Vagina (tissue), 2 donors: ENCODE measurements at regions not wholly inside any gene's neighbourhood (a gene's known extent, or its start where the extent isn't known, plus 50 kb on each side); places are given as distances from the start of the nearest gene placed in this dataset.

ENCODE experiments used
- DNase-seq, 2 donors: peaks; one replicate each; pipeline ENCODE4 v3.0.0-alpha.2; 2017; ENCODE audit errors: extremely low spot score in 2 of 2
- H3K27ac ChIP-seq: fragments of 200-600 bp; sonication (generic); one replicate; pipeline ENCODE4 v1.5.1; 2019
- H3K27me3 ChIP-seq: fragments of 200-600 bp; sonication (generic); one replicate; pipeline ENCODE4 v1.5.1; 2019
- H3K36me3 ChIP-seq, 2 donors: fragments of 200-600 bp; sonication (generic); one replicate each; pipeline ENCODE4 v1.5.1; 2017 to 2019
- H3K4me1 ChIP-seq: fragments of 200-600 bp; sonication (generic); one replicate; pipeline ENCODE4 v1.5.1; 2019
- H3K4me3 ChIP-seq, 2 donors: fragments of 200-600 bp; sonication (generic); 1 replicate in 1 of 2; 2 replicates in 1 of 2; pipeline ENCODE4 v1.5.1; 2016 to 2019
- H3K9me3 ChIP-seq: fragments of 200-600 bp; sonication (generic); one replicate; pipeline ENCODE4 v1.5.1; 2019
- POLR2A ChIP-seq, 2 donors: fragments of 450-650 bp; IDR thresholded peaks; one replicate each; pipeline ENCODE4 v1.6.1; 2017; ENCODE audit warnings: antibody characterized with exemption in 2 of 2, mild to moderate bottlenecking in 2 of 2, moderate library complexity in 2 of 2
- POLR2AphosphoS5 ChIP-seq, 2 donors: sonication (generic); formaldehyde crosslinking; IDR thresholded peaks; one replicate each; pipeline ENCODE4 v1.9.0; 2017; ENCODE audit warnings: antibody characterized with exemption in 2 of 2, mild to moderate bottlenecking in 2 of 2, low read depth in 1 of 2; ENCODE audit not compliant: insufficient read depth in 1 of 2
- intact Hi-C: fragments of 100-400 bp; cut with DNase I; formaldehyde crosslinking; loops from one replicate; pipeline ENCODE4 v1.15.1; 2023
- TF ChIP-seq, protein P1 (sequence below), 3 experiments: fragments of 450-650 bp in 2 of 3; fragments of 200-600 bp in 1 of 3; sonication (generic) in 1 of 3; IDR thresholded peaks; one replicate each; pipeline ENCODE4 v1.5.1; 2017 to 2019; ENCODE audit warnings: antibody characterized with exemption in 3 of 3, mild to moderate bottlenecking in 2 of 3, moderate library complexity in 2 of 3

DNA sequence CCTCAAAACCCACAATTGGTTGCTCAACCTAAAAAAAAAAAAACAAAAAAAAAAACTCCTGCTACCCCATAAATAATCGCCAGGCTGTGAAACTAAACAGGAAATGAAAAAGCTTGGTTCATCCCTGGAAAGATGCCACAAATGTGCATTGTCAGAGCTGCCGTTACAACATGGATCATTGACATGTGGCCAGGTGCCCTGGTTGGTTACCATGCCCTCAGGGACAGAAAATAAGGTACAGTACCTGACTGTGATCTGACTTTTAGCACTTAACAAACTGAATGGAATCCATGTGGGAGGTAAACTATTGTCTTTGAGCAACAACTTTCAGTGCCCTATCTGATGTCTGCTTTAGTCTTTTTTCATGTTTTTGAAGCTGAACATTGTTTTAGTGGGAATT lies 118.0 kb upstream of the RPL34 start:
- Histone ChIP-seq H3K4me1 (no peaks in the 10 kb centered on the region), H3K36me3 (no peaks in the 10 kb centered on the region), H3K27me3 (no peaks in the 10 kb centered on the region), H3K4me3 (no peak overlapping the region), H3K9me3 (no peaks in the 10 kb centered on the region), H3K27ac (no peak overlapping the region)
- intact Hi-C loops = no loop called here
- no peak for TF ChIP-seq POLR2A (IDR thresholded peaks at IDR 0.05)
- TF ChIP-seq POLR2AphosphoS5 (IDR thresholded peaks at IDR 0.05; ENCODE audit: insufficient read depth in 1 of 2, low read depth in 1 of 2) = no peak
- TF ChIP-seq, protein P1, sequence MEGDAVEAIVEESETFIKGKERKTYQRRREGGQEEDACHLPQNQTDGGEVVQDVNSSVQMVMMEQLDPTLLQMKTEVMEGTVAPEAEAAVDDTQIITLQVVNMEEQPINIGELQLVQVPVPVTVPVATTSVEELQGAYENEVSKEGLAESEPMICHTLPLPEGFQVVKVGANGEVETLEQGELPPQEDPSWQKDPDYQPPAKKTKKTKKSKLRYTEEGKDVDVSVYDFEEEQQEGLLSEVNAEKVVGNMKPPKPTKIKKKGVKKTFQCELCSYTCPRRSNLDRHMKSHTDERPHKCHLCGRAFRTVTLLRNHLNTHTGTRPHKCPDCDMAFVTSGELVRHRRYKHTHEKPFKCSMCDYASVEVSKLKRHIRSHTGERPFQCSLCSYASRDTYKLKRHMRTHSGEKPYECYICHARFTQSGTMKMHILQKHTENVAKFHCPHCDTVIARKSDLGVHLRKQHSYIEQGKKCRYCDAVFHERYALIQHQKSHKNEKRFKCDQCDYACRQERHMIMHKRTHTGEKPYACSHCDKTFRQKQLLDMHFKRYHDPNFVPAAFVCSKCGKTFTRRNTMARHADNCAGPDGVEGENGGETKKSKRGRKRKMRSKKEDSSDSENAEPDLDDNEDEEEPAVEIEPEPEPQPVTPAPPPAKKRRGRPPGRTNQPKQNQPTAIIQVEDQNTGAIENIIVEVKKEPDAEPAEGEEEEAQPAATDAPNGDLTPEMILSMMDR (IDR thresholded peaks at IDR 0.05) = no peak
- DNase-seq = no peak

DNA sequence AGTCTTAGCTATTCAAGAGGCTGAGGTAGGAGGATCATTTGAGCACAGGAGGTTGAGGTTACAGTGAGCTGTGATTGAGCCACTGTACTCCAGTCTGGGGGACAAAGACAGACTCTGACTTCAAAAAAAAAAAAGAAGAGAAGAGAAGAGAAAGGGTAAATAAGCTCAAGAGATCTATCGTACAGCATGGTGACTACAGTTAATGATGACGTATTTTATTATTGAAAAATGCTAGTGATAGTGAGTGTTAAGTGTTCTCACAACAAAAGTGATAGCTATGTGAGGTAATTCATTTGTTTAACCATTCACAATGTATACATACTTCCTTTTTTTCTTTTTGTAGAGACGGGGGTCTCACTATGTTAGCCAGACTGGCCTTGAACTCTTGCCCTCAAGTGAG lies 121.5 kb upstream of the RPL34 start:
- Histone ChIP-seq H3K27ac (no peak overlapping the region), H3K9me3 (no peaks in the 10 kb centered on the region), H3K4me1 (no peaks in the 10 kb centered on the region), H3K27me3 (no peaks in the 10 kb centered on the region), H3K4me3 (no peak overlapping the region), H3K36me3 (no peaks in the 10 kb centered on the region)
- no peak for DNase-seq
- intact Hi-C loops = no loop called here
- TF ChIP-seq POLR2AphosphoS5 (IDR thresholded peaks at IDR 0.05; ENCODE audit: insufficient read depth in 1 of 2, low read depth in 1 of 2) (no peak), POLR2A (IDR thresholded peaks at IDR 0.05) (no peak)
- TF ChIP-seq, protein P1 (IDR thresholded peaks at IDR 0.05) = no peak

DNA sequence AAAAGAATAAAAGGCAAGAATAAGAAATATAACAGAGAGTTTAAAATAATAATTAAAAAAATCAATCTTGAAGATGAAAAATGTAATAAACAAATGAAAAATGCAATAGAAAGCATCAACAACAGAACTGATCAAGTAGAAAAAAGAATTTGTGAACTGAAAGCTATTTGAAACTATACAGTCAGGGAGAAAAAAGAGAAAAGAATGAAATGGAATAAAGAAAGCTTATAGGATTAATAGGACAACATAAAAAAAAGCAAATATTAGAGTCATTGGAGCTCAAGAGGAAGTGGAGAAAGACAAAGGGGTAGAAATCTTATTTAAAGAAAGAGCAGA lies 126.8 kb upstream of the RPL34 start:
- H3K4me3 ChIP-seq = no peak overlapping the region
- no peaks in the 10 kb centered on the region for H3K4me1 ChIP-seq
- H3K9me3 ChIP-seq = no peaks in the 10 kb centered on the region
- no peak for TF ChIP-seq POLR2AphosphoS5 (IDR thresholded peaks at IDR 0.05; ENCODE audit: insufficient read depth in 1 of 2, low read depth in 1 of 2)
- TF ChIP-seq, protein P1 (IDR thresholded peaks at IDR 0.05) = no peak
- TF ChIP-seq POLR2A (IDR thresholded peaks at IDR 0.05) = no peak
- no peaks in the 10 kb centered on the region for H3K36me3 ChIP-seq
- no peak for DNase-seq
- no peak overlapping the region for H3K27ac ChIP-seq
- intact Hi-C loops = no loop called here
- no peaks in the 10 kb centered on the region for H3K27me3 ChIP-seq

DNA sequence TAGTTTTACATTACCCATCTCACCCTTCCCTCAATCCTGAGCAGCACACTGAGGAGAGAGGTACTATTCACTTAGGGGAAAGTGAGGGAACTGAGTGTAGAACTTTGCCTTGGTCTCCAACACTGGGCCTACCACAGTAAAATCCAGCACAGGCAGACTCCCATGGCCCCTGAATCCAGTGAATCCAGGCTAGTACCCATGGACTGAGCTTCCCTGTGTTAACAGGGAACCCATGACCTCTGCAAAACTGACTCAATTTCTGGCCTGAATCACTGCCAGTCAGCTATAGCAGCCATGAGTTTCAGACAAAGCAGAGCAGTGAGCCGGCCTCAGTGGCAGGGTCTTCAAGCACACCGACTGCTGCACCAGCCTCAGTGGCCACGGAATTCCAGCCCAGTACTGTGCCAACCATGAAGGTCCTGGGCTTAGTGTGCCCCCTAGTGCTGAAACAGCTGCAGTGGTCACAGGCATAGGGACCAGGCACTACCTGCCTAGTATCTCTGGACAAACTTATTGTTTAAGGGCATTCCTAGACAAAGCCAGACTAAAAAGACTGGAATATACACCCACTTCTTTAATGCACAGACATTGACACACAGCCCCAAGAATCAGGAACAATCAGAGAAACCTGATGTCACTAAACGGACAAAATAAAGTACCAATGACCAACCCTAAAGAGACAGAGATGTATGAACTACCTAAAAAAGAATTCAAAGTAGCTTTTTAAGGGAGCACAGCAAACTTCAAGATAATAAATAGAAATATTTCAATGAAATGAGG lies 127.4 kb upstream of the RPL34 start:
- DNase-seq = no peak
- Histone ChIP-seq H3K27ac (no peak overlapping the region), H3K9me3 (no peaks in the 10 kb centered on the region), H3K4me1 (no peaks in the 10 kb centered on the region), H3K27me3 (no peaks in the 10 kb centered on the region), H3K36me3 (no peaks in the 10 kb centered on the region), H3K4me3 (no peak overlapping the region)
- intact Hi-C loops = no loop called here
- TF ChIP-seq, protein P1 (IDR thresholded peaks at IDR 0.05) = no peak
- no peak for TF ChIP-seq POLR2AphosphoS5 (IDR thresholded peaks at IDR 0.05; ENCODE audit: insufficient read depth in 1 of 2, low read depth in 1 of 2)
- TF ChIP-seq POLR2A (IDR thresholded peaks at IDR 0.05) = no peak

DNA sequence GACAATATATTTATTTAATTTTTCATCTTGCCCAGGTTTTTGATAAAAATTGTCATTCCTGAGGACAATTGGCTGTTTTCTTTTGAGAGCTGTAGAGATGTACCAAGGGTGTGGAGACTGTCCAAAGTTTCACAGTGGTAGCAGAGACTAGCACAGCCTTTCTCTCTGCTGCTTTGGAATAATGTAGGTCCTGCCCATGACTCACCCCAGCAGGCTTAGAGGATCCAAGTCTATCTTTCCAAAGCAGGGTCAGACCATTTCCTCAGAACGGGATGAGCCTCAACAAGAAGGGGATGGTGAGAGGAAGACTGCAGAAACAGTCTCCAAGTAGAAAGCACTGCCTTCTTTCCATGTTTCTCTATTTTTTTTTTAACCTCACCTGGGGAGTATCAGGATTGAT lies 131.5 kb upstream of the RPL34 start:
- no peak overlapping the region for H3K4me3 ChIP-seq
- DNase-seq = no peak

More for the DNA sequence above, 131.5 kb upstream of the RPL34 start:
- intact Hi-C loops = no loop called here
- TF ChIP-seq POLR2A (IDR thresholded peaks at IDR 0.05) = no peak
- TF ChIP-seq, protein P1 (IDR thresholded peaks at IDR 0.05) = no peak
- TF ChIP-seq POLR2AphosphoS5 (IDR thresholded peaks at IDR 0.05; ENCODE audit: insufficient read depth in 1 of 2, low read depth in 1 of 2) = no peak
- Histone ChIP-seq H3K4me1 (no peaks in the 10 kb centered on the region), H3K36me3 (no peaks in the 10 kb centered on the region), H3K27me3 (no peaks in the 10 kb centered on the region), H3K9me3 (no peaks in the 10 kb centered on the region), H3K27ac (no peak overlapping the region)
